Neuronal stem cell (in vitro differentiated cells): ENCODE measurements at regions not wholly inside any gene's neighbourhood (a gene's known extent, or its start where the extent isn't known, plus 50 kb on each side); places are given as distances from the start of the nearest gene placed in this dataset.

Experiments used
- DNase-seq: peaks from one replicate; pipeline ENCODE4 v3.0.0-alpha.2; 2013; ENCODE audit warnings: low spot score
- H2AFZ ChIP-seq: one replicate; pipeline ENCODE4 v1.6.1; 2013; ENCODE audit warnings: mild to moderate bottlenecking, low read length, inconsistent platforms
- H2AK5ac ChIP-seq: 2 replicates; pipeline ENCODE4 v1.6.1; 2013; ENCODE audit warnings: low read depth, mild to moderate bottlenecking, inconsistent platforms, low read length, moderate library complexity, mixed read lengths
- H2BK120ac ChIP-seq: 2 replicates; pipeline ENCODE4 v1.6.1; 2013; ENCODE audit warnings: low read depth, mild to moderate bottlenecking, inconsistent platforms, low read length, moderate library complexity, mixed read lengths
- H2BK12ac ChIP-seq: one replicate; pipeline ENCODE4 v1.6.1; 2013; ENCODE audit warnings: low read length, inconsistent platforms
- H2BK15ac ChIP-seq: 2 replicates; pipeline ENCODE4 v1.6.1; 2013; ENCODE audit warnings: mild to moderate bottlenecking, low read length, inconsistent platforms, mixed read lengths
- H2BK5ac ChIP-seq: one replicate; pipeline ENCODE4 v1.6.1; 2013; ENCODE audit warnings: inconsistent platforms, mild to moderate bottlenecking, low read length, moderate library complexity
- H3K14ac ChIP-seq: one replicate; pipeline ENCODE4 v1.6.1; 2013; ENCODE audit warnings: low read length, inconsistent platforms
- H3K18ac ChIP-seq: 2 replicates; pipeline ENCODE4 v1.6.1; 2013; ENCODE audit warnings: low read length, inconsistent platforms
- H3K23ac ChIP-seq: 2 replicates; pipeline ENCODE4 v1.6.1; 2013; ENCODE audit warnings: low read depth, mild to moderate bottlenecking, mixed read lengths, low read length, inconsistent platforms; ENCODE audit not compliant: poor library complexity
- H3K27ac ChIP-seq: replicated peaks from 3 replicates; pipeline ENCODE4 v1.5.1; 2013; ENCODE audit warnings: low read length, inconsistent platforms
- H3K27me3 ChIP-seq, 3 experiments: 2 replicates each; pipeline ENCODE4 v1.6.1; 2013; ENCODE audit warnings: low read length in 3 of 3, mild to moderate bottlenecking in 2 of 3, inconsistent platforms in 1 of 3, low read depth in 1 of 3, mixed read lengths in 1 of 3, moderate library complexity in 1 of 3; ENCODE audit not compliant: control insufficient read depth in 3 of 3, insufficient read depth in 3 of 3
- H3K36me3 ChIP-seq, 2 donors: replicated peaks in 1 of 2; 2 replicates each; pipeline ENCODE4 v1.6.1; 2013; ENCODE audit warnings: low read length in 2 of 2; ENCODE audit not compliant: control insufficient read depth in 2 of 2, insufficient read depth in 2 of 2
- H3K4ac ChIP-seq: 2 replicates; pipeline ENCODE4 v1.6.1; 2013; ENCODE audit warnings: inconsistent platforms, mild to moderate bottlenecking, low read length, moderate library complexity
- H3K4me1 ChIP-seq, 2 donors: 1 replicate in 1 of 2; 2 replicates in 1 of 2; pipeline ENCODE4 v1.6.1; 2013; ENCODE audit warnings: low read length in 2 of 2, low read depth in 1 of 2; ENCODE audit not compliant: control insufficient read depth in 2 of 2, insufficient read depth in 1 of 2
- H3K4me2 ChIP-seq: one replicate; pipeline ENCODE4 v1.6.1; 2013; ENCODE audit warnings: mild to moderate bottlenecking, low read length, inconsistent platforms; ENCODE audit not compliant: insufficient read depth, poor library complexity, severe bottlenecking
- H3K4me3 ChIP-seq, 2 donors: 2 replicates each; pipeline ENCODE4 v1.5.1; 2013; ENCODE audit warnings: low read length in 2 of 2, mild to moderate bottlenecking in 2 of 2, inconsistent platforms in 1 of 2, moderate library complexity in 1 of 2
- H3K79me1 ChIP-seq: one replicate; pipeline ENCODE4 v1.6.1; 2013; ENCODE audit warnings: low read depth, mild to moderate bottlenecking, inconsistent platforms, low read length, moderate library complexity
- H3K9ac ChIP-seq: one replicate; pipeline ENCODE4 v1.6.1; 2013; ENCODE audit warnings: mild to moderate bottlenecking, low read depth, low read length, inconsistent platforms; ENCODE audit not compliant: poor library complexity
- H3K9me3 ChIP-seq, 2 donors: replicated peaks in 1 of 2; 2 replicates each; pipeline versions ENCODE3 to v1.6.1; 2013; ENCODE audit warnings: low read length in 2 of 2, mild to moderate bottlenecking in 2 of 2, inconsistent platforms in 1 of 2, low read depth in 1 of 2, mixed read lengths in 1 of 2, moderate library complexity in 1 of 2; ENCODE audit not compliant: control insufficient read depth in 2 of 2, insufficient read depth in 1 of 2
- H4K8ac ChIP-seq: one replicate; pipeline ENCODE4 v1.6.1; 2013; ENCODE audit warnings: low read depth, mild to moderate bottlenecking, inconsistent platforms, low read length, moderate library complexity
- H4K91ac ChIP-seq: one replicate; pipeline ENCODE4 v1.6.1; 2013; ENCODE audit warnings: low read length, low read depth, mild to moderate bottlenecking, inconsistent platforms; ENCODE audit not compliant: poor library complexity
- WGBS, 2 donors: extraction: QIAGEN DNeasy Blood & Tissue Kit; methylation state at CpG; one replicate each; pipeline ENCODE4 v1.1.7; 2013; ENCODE audit warnings: missing lambda C conversion rate in 2 of 2, mixed read lengths in 1 of 2; ENCODE audit not compliant: insufficient read length in 2 of 2, insufficient replicate concordance in 1 of 2; ENCODE audit errors: extremely low coverage in 2 of 2; 5-methylcytosine and 5-hydroxymethylcytosine counted together

DNA sequence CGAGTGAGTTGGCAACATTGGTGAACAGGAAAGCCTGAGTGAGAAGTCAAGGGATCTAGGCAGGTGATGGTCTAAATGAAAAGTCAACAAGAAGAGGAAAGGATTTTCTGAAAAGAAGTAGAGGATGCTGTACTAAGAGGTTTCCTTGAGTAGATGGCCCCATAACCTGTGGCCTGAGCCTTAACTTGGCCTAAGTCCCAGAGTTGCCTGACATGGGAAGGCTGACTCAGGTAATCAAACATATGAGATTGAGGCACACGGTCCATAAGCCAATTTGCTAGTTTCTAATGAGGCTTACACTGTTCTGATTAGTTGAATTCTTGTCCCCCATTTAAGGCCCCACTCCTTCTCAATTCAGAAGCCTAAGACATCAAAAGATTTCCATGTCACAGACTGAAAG, 262.5 kb upstream of the LMCD1 start:
- Histone ChIP-seq H3K27me3 (no peaks in the 10 kb centered on the region), H3K18ac (no peak overlapping the region), H2BK15ac (no peak overlapping the region), H3K36me3 (no peaks in the 10 kb centered on the region), H2AFZ (no peak overlapping the region), H3K79me1 (no peaks in the 10 kb centered on the region), H2BK12ac (no peak overlapping the region), H3K4me3 (no peak overlapping the region), H3K4me2 (no peak overlapping the region), H3K27ac (no peak overlapping the region), H2BK5ac (no peak overlapping the region), H3K4ac (no peak overlapping the region), H2BK120ac (no peak overlapping the region), H4K8ac (no peak overlapping the region), H3K9me3 (no peaks in the 10 kb centered on the region), H3K9ac (no peak overlapping the region), H2AK5ac (no peak overlapping the region), H3K23ac (no peak overlapping the region), H4K91ac (no peak overlapping the region), H3K14ac (no peak overlapping the region), H3K4me1 (no peaks in the 10 kb centered on the region)
- no CpG with 5 or more reads among the region's 2 CpGs for WGBS, 2 donors
- no peak for DNase-seq

DNA sequence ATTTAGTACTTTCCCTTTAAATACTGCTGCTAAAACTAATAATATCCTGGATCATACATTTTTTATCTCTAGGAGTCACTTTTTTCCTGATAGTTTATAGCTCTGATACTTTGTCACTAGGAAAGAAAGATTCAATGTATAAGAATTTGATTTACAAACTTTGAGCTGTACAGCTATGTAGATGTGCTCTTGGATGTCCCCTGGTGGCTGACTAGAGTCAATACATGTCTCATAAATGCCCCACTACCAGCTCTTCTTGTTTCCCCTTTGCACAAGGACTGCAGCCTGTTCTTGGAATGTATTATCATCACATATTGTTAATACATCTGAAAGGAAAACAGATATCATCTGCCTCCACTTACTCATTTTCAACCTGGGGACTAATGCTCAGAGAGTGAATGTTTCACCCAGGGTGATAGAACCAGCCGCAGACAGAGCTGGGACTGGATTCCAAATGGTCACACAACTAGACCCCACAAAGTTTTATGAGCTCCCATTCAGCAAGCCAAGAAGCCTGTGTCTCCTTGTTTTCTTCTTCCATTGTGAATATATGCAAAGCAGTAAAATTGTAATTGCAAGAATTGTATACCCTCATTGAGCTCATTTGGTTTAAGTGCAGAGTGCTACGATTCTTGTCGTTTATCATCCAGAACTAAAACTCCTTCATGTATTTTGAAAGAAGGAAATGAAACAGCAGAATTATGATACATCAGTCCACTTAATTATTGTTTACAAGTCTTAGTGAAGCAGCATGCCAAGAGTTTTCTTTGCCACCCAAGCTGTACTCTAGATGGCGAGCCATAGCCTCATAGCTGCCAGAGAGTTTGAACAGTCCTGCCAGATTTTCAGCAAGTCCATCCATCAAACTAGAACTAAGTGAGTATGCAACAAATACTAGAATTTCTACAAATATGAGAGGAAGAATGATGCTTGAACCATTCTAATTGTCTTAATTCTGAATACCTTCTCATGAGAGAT, 261.6 kb upstream of the LMCD1 start:
- WGBS, 2 donors, result no CpG with 5 or more reads among the region's 4 CpGs
- no peak overlapping the region for H4K91ac ChIP-seq

GRCh38 chr3:8246070-8246469, 255.6 kb upstream of the LMCD1 start:
- H3K27ac ChIP-seq, result no peak overlapping the region
- no peak overlapping the region for H2BK12ac ChIP-seq
- H3K27me3 ChIP-seq, result no peaks in the 10 kb centered on the region
- H3K9ac ChIP-seq, result no peak overlapping the region
- H4K91ac ChIP-seq, result no peak overlapping the region
- no peak overlapping the region for H2BK5ac ChIP-seq
- no peak overlapping the region for H3K23ac ChIP-seq
- no peaks in the 10 kb centered on the region for H3K79me1 ChIP-seq
- no peak overlapping the region for H3K4me3 ChIP-seq
- H3K18ac ChIP-seq, result no peak overlapping the region
- no peaks in the 10 kb centered on the region for H3K4me1 ChIP-seq
- no peak overlapping the region for H2BK120ac ChIP-seq
- no CpG with 5 or more reads among the region's 2 CpGs for WGBS, 2 donors
- H3K36me3 ChIP-seq, result no peaks in the 10 kb centered on the region
- H2AFZ ChIP-seq, result no peak overlapping the region
- DNase-seq, result no peak
- H2BK15ac ChIP-seq, result no peak overlapping the region
- no peak overlapping the region for H3K4ac ChIP-seq
- no peak overlapping the region for H2AK5ac ChIP-seq
- no peak overlapping the region for H3K4me2 ChIP-seq
- no peak overlapping the region for H4K8ac ChIP-seq
- H3K14ac ChIP-seq, result no peak overlapping the region
- no peaks in the 10 kb centered on the region for H3K9me3 ChIP-seq

More for the DNA sequence above, 261.6 kb upstream of the LMCD1 start:
- H2BK120ac ChIP-seq, result no peak overlapping the region
- H3K4ac ChIP-seq, result no peak overlapping the region
- H3K9ac ChIP-seq, result no peak overlapping the region
- H3K36me3 ChIP-seq, result no peaks in the 10 kb centered on the region
- no peak overlapping the region for H2BK15ac ChIP-seq
- no peaks in the 10 kb centered on the region for H3K27me3 ChIP-seq
- H3K4me3 ChIP-seq, result no peak overlapping the region
- H3K23ac ChIP-seq, result no peak overlapping the region
- DNase-seq, result peak; percentile 41
- no peak overlapping the region for H3K18ac ChIP-seq
- H2BK12ac ChIP-seq, result no peak overlapping the region
- H3K4me2 ChIP-seq, result no peak overlapping the region
- no peak overlapping the region for H2AK5ac ChIP-seq
- no peak overlapping the region for H3K14ac ChIP-seq
- no peaks in the 10 kb centered on the region for H3K4me1 ChIP-seq
- no peak overlapping the region for H4K8ac ChIP-seq
- no peak overlapping the region for H3K27ac ChIP-seq
- H2BK5ac ChIP-seq, result no peak overlapping the region
- H3K9me3 ChIP-seq, result no peaks in the 10 kb centered on the region
- no peaks in the 10 kb centered on the region for H3K79me1 ChIP-seq
- no peak overlapping the region for H2AFZ ChIP-seq

GRCh38 chr3:8253201-8253600, 248.4 kb upstream of the LMCD1 start:
- Histone ChIP-seq H3K9ac (no peak overlapping the region), H2BK15ac (no peak overlapping the region), H3K27ac (no peak overlapping the region), H3K23ac (no peak overlapping the region), H4K8ac (no peak overlapping the region), H3K14ac (no peak overlapping the region), H3K4me3 (no peak overlapping the region), H3K4me2 (no peak overlapping the region), H3K4ac (no peak overlapping the region), H2BK5ac (no peak overlapping the region), H3K18ac (no peak overlapping the region), H3K4me1 (peaks cover 0 to 4% of the 10 kb centered on the region in 2 donors), H4K91ac (no peak overlapping the region), H2AK5ac (no peak overlapping the region), H2AFZ (no peak overlapping the region), H2BK120ac (no peak overlapping the region), H3K36me3 (no peaks in the 10 kb centered on the region), H2BK12ac (no peak overlapping the region), H3K27me3 (no peaks in the 10 kb centered on the region), H3K79me1 (no peaks in the 10 kb centered on the region), H3K9me3 (no peaks in the 10 kb centered on the region)
- WGBS, 2 donors, result no CpG with 5 or more reads among the region's 1 CpG
- no peak for DNase-seq
